ENCODE measurements at regions not wholly inside any gene's neighbourhood (a gene's known extent, or its start where the extent isn't known, plus 50 kb on each side); places are given as distances from the start of the nearest gene placed in this dataset.

GRCh38 chr2:18317017-18317416, 243.4 kb downstream of the RDH14 start:
- H3K27me3 Mint-ChIP-seq = peaks cover 0 to 3% of the 10 kb centered on the region in 2 donors
- no peaks in the 10 kb centered on the region for H3K36me3 Mint-ChIP-seq
- no peaks in the 10 kb centered on the region for H3K4me1 Mint-ChIP-seq
- ATAC-seq (replicated peaks) = no peak
- no peak overlapping the region for H3K27ac Mint-ChIP-seq
- H3K9me3 Mint-ChIP-seq = no peaks in the 10 kb centered on the region
- no peak for DNase-seq
- no peak overlapping the region for H3K4me3 Mint-ChIP-seq

GRCh38 chr2:18312818-18313217, 247.6 kb downstream of the RDH14 start:
- no peaks in the 10 kb centered on the region for H3K36me3 Mint-ChIP-seq
- no peaks in the 10 kb centered on the region for H3K27me3 Mint-ChIP-seq
- H3K27ac Mint-ChIP-seq = no peak overlapping the region
- no peak overlapping the region for H3K4me3 Mint-ChIP-seq
- H3K4me1 Mint-ChIP-seq = no peaks in the 10 kb centered on the region
- ATAC-seq (replicated peaks) (no peak), DNase-seq (no peak)
- H3K9me3 Mint-ChIP-seq = no peaks in the 10 kb centered on the region

- DNase-seq (no peak), ATAC-seq (replicated peaks) (no peak)
- H3K4me3 Mint-ChIP-seq = no peak overlapping the region
- no peaks in the 10 kb centered on the region for H3K4me1 Mint-ChIP-seq
- H3K9me3 Mint-ChIP-seq = no peaks in the 10 kb centered on the region
- H3K27me3 Mint-ChIP-seq = no peaks in the 10 kb centered on the region
- no peak overlapping the region for H3K27ac Mint-ChIP-seq
- no peaks in the 10 kb centered on the region for H3K36me3 Mint-ChIP-seq
These were observed 248.8 kb downstream of the RDH14 start for GRCh38 chr2:18311420-18312195.

GRCh38 chr2:18309627-18310026, 250.8 kb downstream of the RDH14 start:
- DNase-seq = no peak
- no peaks in the 10 kb centered on the region for H3K9me3 Mint-ChIP-seq
- no peak overlapping the region for H3K27ac Mint-ChIP-seq
- H3K4me1 Mint-ChIP-seq = no peaks in the 10 kb centered on the region
- H3K4me3 Mint-ChIP-seq = no peak overlapping the region
- no peaks in the 10 kb centered on the region for H3K27me3 Mint-ChIP-seq
- ATAC-seq (replicated peaks) = no peak
- H3K36me3 Mint-ChIP-seq = no peaks in the 10 kb centered on the region

- H3K4me3 Mint-ChIP-seq = no peak overlapping the region
- ATAC-seq (replicated peaks) (no peak), DNase-seq (no peak)
- no peaks in the 10 kb centered on the region for H3K4me1 Mint-ChIP-seq
- H3K27me3 Mint-ChIP-seq = no peaks in the 10 kb centered on the region
- no peaks in the 10 kb centered on the region for H3K9me3 Mint-ChIP-seq
- H3K36me3 Mint-ChIP-seq = no peaks in the 10 kb centered on the region
- no peak overlapping the region for H3K27ac Mint-ChIP-seq
These were observed 251.3 kb downstream of the RDH14 start for GRCh38 chr2:18309188-18309587.

GRCh38 chr2:18304849-18305248, 255.6 kb downstream of the RDH14 start:
- no peaks in the 10 kb centered on the region for H3K9me3 Mint-ChIP-seq
- ATAC-seq (replicated peaks) = no peak
- no peak for DNase-seq
- H3K27ac Mint-ChIP-seq = no peak overlapping the region
- no peak overlapping the region for H3K4me3 Mint-ChIP-seq
- H3K36me3 Mint-ChIP-seq = no peaks in the 10 kb centered on the region
- H3K4me1 Mint-ChIP-seq = no peaks in the 10 kb centered on the region
- peaks cover 0 to 5% of the 10 kb centered on the region in 2 donors for H3K27me3 Mint-ChIP-seq

- no peak for ATAC-seq (replicated peaks)
- H3K4me3 Mint-ChIP-seq = no peak overlapping the region
- no peak overlapping the region for H3K27ac Mint-ChIP-seq
- H3K4me1 Mint-ChIP-seq = no peaks in the 10 kb centered on the region
- peaks cover 0 to 5% of the 10 kb centered on the region in 2 donors for H3K27me3 Mint-ChIP-seq
- no peaks in the 10 kb centered on the region for H3K9me3 Mint-ChIP-seq
- no peaks in the 10 kb centered on the region for H3K36me3 Mint-ChIP-seq
- DNase-seq = no peak
These were observed 258.9 kb downstream of the RDH14 start for GRCh38 chr2:18301421-18302139.

GRCh38 chr2:18299423-18300212, 260.8 kb downstream of the RDH14 start:
- Mint-ChIP-seq H3K36me3 (no peaks in the 10 kb centered on the region), H3K9me3 (no peaks in the 10 kb centered on the region), H3K4me1 (no peaks in the 10 kb centered on the region), H3K4me3 (no peak overlapping the region), H3K27me3 (peaks cover 0 to 5% of the 10 kb centered on the region in 2 donors), H3K27ac (no peak overlapping the region)
- DNase-seq (no peak), ATAC-seq (replicated peaks) (no peak)

- no peaks in the 10 kb centered on the region for H3K9me3 Mint-ChIP-seq
- H3K36me3 Mint-ChIP-seq = no peaks in the 10 kb centered on the region
- H3K4me1 Mint-ChIP-seq = no peaks in the 10 kb centered on the region
- no peaks in the 10 kb centered on the region for H3K27me3 Mint-ChIP-seq
- ATAC-seq (replicated peaks) (no peak), DNase-seq (no peak)
- H3K27ac Mint-ChIP-seq = no peak overlapping the region
- no peak overlapping the region for H3K4me3 Mint-ChIP-seq
These were observed 262.9 kb downstream of the RDH14 start for GRCh38 chr2:18297534-18298058.

GRCh38 chr2:18290386-18290785, 270.1 kb downstream of the RDH14 start:
- no peaks in the 10 kb centered on the region for H3K4me1 Mint-ChIP-seq
- H3K4me3 Mint-ChIP-seq = no peak overlapping the region
- no peaks in the 10 kb centered on the region for H3K27me3 Mint-ChIP-seq
- no peaks in the 10 kb centered on the region for H3K36me3 Mint-ChIP-seq
- no peak for DNase-seq
- no peak for ATAC-seq (replicated peaks)
- H3K27ac Mint-ChIP-seq = no peak overlapping the region
- no peaks in the 10 kb centered on the region for H3K9me3 Mint-ChIP-seq

GRCh38 chr2:18286897-18287296, 273.6 kb downstream of the RDH14 start:
- ATAC-seq (replicated peaks) (no peak), DNase-seq (no peak)
- H3K4me3 Mint-ChIP-seq = no peak overlapping the region
- H3K9me3 Mint-ChIP-seq = no peaks in the 10 kb centered on the region
- H3K27me3 Mint-ChIP-seq = no peaks in the 10 kb centered on the region
- H3K36me3 Mint-ChIP-seq = no peaks in the 10 kb centered on the region
- H3K4me1 Mint-ChIP-seq = no peaks in the 10 kb centered on the region
- H3K27ac Mint-ChIP-seq = no peak overlapping the region

- Mint-ChIP-seq H3K4me1 (no peaks in the 10 kb centered on the region), H3K27me3 (peaks cover 0 to 11% of the 10 kb centered on the region in 2 donors), H3K36me3 (no peaks in the 10 kb centered on the region), H3K27ac (no peak overlapping the region), H3K4me3 (no peak overlapping the region), H3K9me3 (peaks cover 0 to 2% of the 10 kb centered on the region in 2 donors)
- no peak for ATAC-seq (replicated peaks)
- DNase-seq = no peak
These were observed 276.1 kb downstream of the RDH14 start for GRCh38 chr2:18284331-18284730.

- Mint-ChIP-seq H3K4me1 (no peaks in the 10 kb centered on the region), H3K4me3 (no peak overlapping the region), H3K9me3 (peaks cover 0 to 2% of the 10 kb centered on the region in 2 donors), H3K27me3 (peaks cover 0 to 11% of the 10 kb centered on the region in 2 donors), H3K36me3 (no peaks in the 10 kb centered on the region), H3K27ac (no peak overlapping the region)
- no peak for ATAC-seq (replicated peaks)
- no peak for DNase-seq
These were observed 278.4 kb downstream of the RDH14 start for GRCh38 chr2:18282026-18282425.

- peaks cover 0 to 11% of the 10 kb centered on the region in 2 donors for H3K27me3 Mint-ChIP-seq
- no peaks in the 10 kb centered on the region for H3K36me3 Mint-ChIP-seq
- ATAC-seq (replicated peaks) (no peak), DNase-seq (no peak)
- H3K4me3 Mint-ChIP-seq = no peak overlapping the region
- no peaks in the 10 kb centered on the region for H3K4me1 Mint-ChIP-seq
- H3K9me3 Mint-ChIP-seq = peaks cover 0 to 2% of the 10 kb centered on the region in 2 donors
- peak overlapping the region; percentile 15 for H3K27ac Mint-ChIP-seq
These were observed 283.8 kb downstream of the RDH14 start for GRCh38 chr2:18276583-18277075.
